ENCODE measurements at regions not wholly inside any gene's neighbourhood (a gene's known extent, or its start where the extent isn't known, plus 50 kb on each side); places are given as distances from the start of the nearest gene placed in this dataset.

DNA sequence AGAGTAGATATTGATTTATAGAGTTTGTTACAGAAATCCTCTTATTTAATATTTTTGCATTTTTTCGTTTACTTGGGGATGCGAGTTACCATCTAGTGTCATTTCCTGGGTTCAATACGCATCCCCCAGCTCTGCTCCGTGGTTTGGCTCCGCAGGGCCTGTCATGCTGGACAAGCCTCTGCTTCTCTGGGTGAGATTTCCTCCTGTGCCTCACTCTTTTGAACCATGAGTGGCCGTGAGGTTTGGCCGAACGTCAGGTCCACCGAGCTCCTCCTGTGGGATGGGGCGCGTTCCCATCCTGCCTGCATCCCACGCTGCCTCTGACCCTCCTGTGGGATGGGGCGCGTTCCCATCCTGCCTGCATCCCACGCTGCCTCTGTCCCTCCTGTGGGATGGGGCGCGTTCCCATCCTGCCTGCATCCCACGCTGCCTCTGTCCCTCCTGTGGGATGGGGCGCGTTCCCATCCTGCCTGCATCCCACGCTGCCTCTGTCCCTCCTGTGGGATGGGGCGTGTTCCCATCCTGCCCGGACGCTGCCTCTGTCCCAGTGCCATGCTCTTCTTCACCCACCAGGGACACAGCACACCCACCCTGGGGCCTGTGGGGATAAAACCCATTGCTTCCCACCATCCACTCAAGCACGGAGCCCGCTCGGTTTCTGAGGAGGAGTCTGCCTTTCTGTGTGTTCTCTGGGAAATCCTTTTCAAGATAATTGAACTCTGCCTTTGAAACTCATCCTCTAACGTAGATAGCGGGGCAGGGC lies 506.8 kb downstream of the BRD1 start:
- Histone ChIP-seq H3K27me3 (ENCODE audit: insufficient read depth, poor library complexity, severe bottlenecking) (no peaks in the 10 kb centered on the region), H3K4me3 (replicated peaks; ENCODE audit: insufficient read depth, low read length) (no peak overlapping the region), H3K27ac (replicated peaks) (no peak overlapping the region)
- DNase-seq (ENCODE audit: low read depth in 1 of 2, low spot score in 1 of 2) = no peak
- no peak for TF ChIP-seq CTCF (IDR thresholded peaks at IDR 0.05; ENCODE audit: insufficient read depth, low read length)

GRCh38 chr22:49317369-49317768 lies 510.3 kb downstream of the BRD1 start:
- Histone ChIP-seq H3K27me3 (ENCODE audit: insufficient read depth, poor library complexity, severe bottlenecking) (peaks cover 6% of the 10 kb centered on the region), H3K27ac (replicated peaks) (no peak overlapping the region), H3K4me3 (replicated peaks; ENCODE audit: insufficient read depth, low read length) (no peak overlapping the region)
- DNase-seq (ENCODE audit: low read depth in 1 of 2, low spot score in 1 of 2) = no peak
- TF ChIP-seq, protein P1, sequence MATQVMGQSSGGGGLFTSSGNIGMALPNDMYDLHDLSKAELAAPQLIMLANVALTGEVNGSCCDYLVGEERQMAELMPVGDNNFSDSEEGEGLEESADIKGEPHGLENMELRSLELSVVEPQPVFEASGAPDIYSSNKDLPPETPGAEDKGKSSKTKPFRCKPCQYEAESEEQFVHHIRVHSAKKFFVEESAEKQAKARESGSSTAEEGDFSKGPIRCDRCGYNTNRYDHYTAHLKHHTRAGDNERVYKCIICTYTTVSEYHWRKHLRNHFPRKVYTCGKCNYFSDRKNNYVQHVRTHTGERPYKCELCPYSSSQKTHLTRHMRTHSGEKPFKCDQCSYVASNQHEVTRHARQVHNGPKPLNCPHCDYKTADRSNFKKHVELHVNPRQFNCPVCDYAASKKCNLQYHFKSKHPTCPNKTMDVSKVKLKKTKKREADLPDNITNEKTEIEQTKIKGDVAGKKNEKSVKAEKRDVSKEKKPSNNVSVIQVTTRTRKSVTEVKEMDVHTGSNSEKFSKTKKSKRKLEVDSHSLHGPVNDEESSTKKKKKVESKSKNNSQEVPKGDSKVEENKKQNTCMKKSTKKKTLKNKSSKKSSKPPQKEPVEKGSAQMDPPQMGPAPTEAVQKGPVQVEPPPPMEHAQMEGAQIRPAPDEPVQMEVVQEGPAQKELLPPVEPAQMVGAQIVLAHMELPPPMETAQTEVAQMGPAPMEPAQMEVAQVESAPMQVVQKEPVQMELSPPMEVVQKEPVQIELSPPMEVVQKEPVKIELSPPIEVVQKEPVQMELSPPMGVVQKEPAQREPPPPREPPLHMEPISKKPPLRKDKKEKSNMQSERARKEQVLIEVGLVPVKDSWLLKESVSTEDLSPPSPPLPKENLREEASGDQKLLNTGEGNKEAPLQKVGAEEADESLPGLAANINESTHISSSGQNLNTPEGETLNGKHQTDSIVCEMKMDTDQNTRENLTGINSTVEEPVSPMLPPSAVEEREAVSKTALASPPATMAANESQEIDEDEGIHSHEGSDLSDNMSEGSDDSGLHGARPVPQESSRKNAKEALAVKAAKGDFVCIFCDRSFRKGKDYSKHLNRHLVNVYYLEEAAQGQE (IDR thresholded peaks at IDR 0.05; ENCODE audit: insufficient replicate concordance, low read depth) = no peak
- TF ChIP-seq POLR2AphosphoS5 (IDR thresholded peaks at IDR 0.05; ENCODE audit: low read depth) (no peak), GABPA (IDR thresholded peaks at IDR 0.05; ENCODE audit: low read depth) (no peak), CTCF (IDR thresholded peaks at IDR 0.05; ENCODE audit: insufficient read depth, low read length) (no peak), SPI1 (IDR thresholded peaks at IDR 0.05; ENCODE audit: borderline replicate concordance, low read depth) (no peak)

GRCh38 chr22:49312601-49313000 lies 515.1 kb downstream of the BRD1 start:
- H3K27ac ChIP-seq (replicated peaks) = no peak overlapping the region
- no peak for DNase-seq (ENCODE audit: low read depth in 1 of 2, low spot score in 1 of 2)
- no peak overlapping the region for H3K4me3 ChIP-seq (replicated peaks; ENCODE audit: insufficient read depth, low read length)
- peaks cover 6% of the 10 kb centered on the region for H3K27me3 ChIP-seq (ENCODE audit: insufficient read depth, poor library complexity, severe bottlenecking)
- TF ChIP-seq SPI1 (IDR thresholded peaks at IDR 0.05; ENCODE audit: borderline replicate concordance, low read depth) (no peak), GABPA (IDR thresholded peaks at IDR 0.05; ENCODE audit: low read depth) (no peak), CTCF (IDR thresholded peaks at IDR 0.05; ENCODE audit: insufficient read depth, low read length) (no peak), POLR2AphosphoS5 (IDR thresholded peaks at IDR 0.05; ENCODE audit: low read depth) (no peak)

DNA sequence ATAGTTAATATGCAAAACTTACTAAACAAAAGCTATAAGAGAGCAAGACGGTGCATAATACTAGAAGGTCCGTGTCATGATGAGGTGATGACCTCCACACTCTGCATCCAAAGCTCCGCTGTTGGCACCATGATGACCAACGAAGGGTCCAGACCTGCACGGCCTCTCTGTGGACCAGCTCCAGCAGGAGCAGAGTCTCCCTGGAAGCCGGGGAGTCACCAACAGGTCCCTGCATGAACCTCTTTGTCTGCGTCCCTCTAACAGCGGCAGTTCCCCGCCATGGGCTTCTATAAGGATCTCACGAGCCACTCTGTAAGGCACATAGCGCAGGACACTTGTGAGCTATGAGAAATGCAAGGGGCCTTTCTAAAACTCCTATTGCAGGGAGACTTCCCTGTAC lies 517.3 kb downstream of the BRD1 start:
- TF ChIP-seq SPI1 (IDR thresholded peaks at IDR 0.05; ENCODE audit: borderline replicate concordance, low read depth) (no peak), CTCF (IDR thresholded peaks at IDR 0.05; ENCODE audit: insufficient read depth, low read length) (no peak), POLR2AphosphoS5 (IDR thresholded peaks at IDR 0.05; ENCODE audit: low read depth) (no peak), GABPA (IDR thresholded peaks at IDR 0.05; ENCODE audit: low read depth) (no peak)
- TF ChIP-seq, protein P1 (IDR thresholded peaks at IDR 0.05; ENCODE audit: insufficient replicate concordance, low read depth) = no peak
- H3K27me3 ChIP-seq (ENCODE audit: insufficient read depth, poor library complexity, severe bottlenecking) = peaks cover 6% of the 10 kb centered on the region
- DNase-seq (ENCODE audit: low read depth in 1 of 2, low spot score in 1 of 2) = no peak
- no peak overlapping the region for H3K4me3 ChIP-seq (replicated peaks; ENCODE audit: insufficient read depth, low read length)
- H3K27ac ChIP-seq (replicated peaks) = no peak overlapping the region

All from HL-60 (cell line).